ENCODE measurements at regions not wholly inside any gene's neighbourhood (a gene's known extent, or its start where the extent isn't known, plus 50 kb on each side); places are given as distances from the start of the nearest gene placed in this dataset.

DNA sequence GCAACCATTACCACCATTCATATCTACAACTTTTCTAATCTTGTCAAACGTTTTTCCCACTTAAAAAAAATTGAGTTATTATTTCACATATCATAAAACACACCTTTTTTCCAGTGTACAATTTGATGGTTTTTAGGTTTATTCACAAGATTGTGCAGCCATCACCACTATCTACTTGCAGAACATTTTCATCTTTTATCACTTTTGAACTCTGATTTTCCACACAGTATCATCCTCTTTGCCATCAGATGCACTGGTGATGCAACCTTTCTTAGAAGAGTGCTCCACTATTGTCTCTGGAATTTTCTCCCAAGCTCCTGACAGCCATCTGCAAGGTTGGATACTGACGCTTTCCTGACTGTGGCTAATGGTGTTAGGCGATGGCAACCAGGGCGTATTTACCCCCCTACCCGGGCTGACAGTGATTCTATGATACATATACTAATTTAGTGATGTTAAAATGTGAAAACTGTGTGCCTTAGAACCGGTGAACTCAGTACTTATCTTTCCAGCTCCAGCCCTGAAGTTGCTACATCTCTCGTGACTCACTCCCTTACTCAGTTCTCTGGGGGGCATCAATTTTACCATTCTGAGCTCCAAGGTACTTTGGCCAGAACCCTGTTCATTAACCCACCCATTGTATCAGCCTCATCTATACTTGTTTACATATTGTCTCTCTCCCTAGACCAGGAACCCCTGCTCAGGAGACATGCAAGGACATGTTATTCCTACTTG is 105.4 kb upstream of the SPRED2 start:
- no peak for DNase-seq (ENCODE audit: low read depth, low spot score)
- in situ Hi-C loops (cut with HindIII; ENCODE audit: low pct_unique_long_range_greater_than_20kb, low sequenced_read_pairs): no loop called here

DNA sequence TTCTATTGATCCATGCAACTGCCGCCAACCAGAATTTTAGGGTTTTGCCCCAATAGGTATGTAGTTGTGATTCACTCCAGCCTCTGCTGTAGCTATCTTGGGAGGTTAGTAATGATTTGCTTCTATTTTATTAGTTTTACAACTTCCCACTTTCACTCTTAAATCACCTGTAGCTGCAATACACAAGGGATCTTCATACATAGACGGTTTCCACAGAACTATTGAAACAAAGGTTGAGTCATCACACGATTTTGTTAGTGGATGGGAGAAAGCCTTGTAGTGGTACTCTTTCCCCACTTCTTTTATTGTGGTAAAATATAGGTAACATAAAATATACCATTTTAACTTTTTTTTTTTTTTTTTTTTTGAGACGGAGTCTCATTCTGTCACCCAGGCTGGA is 104.2 kb upstream of the SPRED2 start:
- in situ Hi-C loops (cut with HindIII; ENCODE audit: low pct_unique_long_range_greater_than_20kb, low sequenced_read_pairs): no loop called here
- DNase-seq (ENCODE audit: low read depth, low spot score): no peak

DNA sequence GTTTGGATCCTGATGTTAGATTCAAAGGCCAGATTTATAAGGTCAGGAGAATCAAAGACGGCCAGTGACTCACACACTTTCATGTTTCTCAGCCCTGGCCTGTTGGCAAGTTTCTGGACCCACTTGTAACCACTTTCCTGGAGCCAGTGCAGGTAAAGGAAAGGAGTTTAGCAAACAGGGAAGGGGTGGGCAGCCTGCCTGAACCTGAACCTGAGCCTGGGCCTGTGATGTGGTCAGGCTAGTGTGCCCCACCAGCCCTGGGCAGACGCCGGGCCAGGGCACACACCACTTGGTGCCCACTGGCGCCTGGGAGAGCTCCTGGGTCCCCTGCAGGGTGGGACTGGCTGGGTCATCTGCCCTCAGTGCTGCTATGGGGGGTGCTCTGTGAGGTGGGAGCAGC is 100.5 kb upstream of the SPRED2 start:
- in situ Hi-C loops (cut with HindIII; ENCODE audit: low pct_unique_long_range_greater_than_20kb, low sequenced_read_pairs): no loop called here
- DNase-seq (ENCODE audit: low read depth, low spot score): no peak

DNA sequence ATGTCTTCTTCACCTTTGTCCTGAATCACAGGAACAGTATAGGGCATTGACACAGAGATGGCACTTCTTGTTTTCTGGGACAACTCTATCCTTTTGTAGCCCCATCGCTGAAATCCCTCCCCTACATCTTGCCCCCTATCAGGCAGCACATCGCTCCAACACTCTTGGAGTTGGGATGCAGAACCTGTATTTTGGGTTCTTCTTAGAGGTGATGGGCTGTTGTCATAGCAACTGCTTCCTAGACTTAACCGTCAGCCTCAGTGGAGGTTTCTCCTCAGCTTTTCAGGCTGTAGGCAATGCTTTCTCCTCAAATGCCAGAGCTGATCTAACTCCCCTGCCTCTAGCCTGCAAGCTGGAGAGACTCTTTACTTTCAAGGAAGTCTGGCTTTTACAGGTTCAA is 99.9 kb upstream of the SPRED2 start:
- in situ Hi-C loops (cut with HindIII; ENCODE audit: low pct_unique_long_range_greater_than_20kb, low sequenced_read_pairs): no loop called here
- no peak for DNase-seq (ENCODE audit: low read depth, low spot score)

DNA sequence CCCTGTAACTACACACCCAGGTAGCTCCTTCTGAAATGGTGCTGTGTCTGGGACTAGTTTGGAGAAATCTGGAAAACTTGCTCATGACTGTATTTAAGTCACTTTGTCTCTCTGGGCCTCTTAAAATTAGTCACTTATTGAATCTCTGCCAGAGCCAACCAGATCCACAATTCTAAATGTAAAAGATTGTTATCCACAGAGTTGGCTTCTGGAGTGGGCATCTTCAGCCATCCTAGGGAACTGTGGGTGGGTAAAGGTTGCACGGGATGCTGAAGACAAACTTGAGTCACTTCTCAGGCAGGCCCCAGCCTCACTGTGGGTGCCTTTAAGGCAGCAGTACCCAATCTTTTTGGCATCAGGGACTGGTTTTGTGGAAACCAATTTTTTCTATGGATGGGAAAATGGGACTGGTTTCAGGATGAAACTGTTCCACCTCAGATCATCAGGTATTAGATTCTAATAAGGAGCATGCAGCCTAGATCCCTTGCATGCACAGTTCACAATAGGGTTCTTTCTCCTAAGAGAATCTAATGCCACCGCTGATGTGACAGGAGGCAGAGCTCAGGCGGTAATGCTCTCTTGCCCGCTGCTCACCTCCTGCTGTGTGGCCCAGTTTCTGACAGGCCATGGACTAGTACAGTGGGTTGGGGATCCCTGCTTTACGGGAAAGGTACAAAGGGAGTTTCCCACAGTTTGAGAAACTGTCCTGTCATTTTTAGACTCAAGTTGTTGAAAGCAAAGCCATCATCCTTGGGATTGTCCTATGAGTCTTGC is 98.3 kb upstream of the SPRED2 start:
- DNase-seq (ENCODE audit: low read depth, low spot score): no peak
- in situ Hi-C loops (cut with HindIII; ENCODE audit: low pct_unique_long_range_greater_than_20kb, low sequenced_read_pairs): no loop called here

DNA sequence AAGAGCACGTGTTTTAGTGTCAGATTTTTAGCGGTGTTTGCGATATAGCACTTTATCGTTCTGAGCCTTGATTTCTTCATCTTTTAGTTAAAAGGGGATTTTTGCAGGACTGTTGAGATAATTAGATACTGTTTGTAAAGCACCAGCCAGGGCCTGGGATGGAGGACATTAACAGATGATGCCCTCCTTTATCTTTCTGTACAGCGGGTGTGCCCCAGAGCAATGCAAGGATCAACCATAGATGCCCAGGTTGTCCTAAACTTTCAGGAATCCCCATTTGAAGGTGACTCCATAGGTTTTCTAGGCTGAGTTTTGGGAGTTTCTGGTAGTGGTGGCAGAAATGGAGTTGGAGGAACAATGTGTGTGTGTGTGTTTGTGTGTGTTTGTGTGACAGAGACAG is 97.0 kb upstream of the SPRED2 start:
- in situ Hi-C loops (cut with HindIII; ENCODE audit: low pct_unique_long_range_greater_than_20kb, low sequenced_read_pairs): no loop called here
- no peak for DNase-seq (ENCODE audit: low read depth, low spot score)

DNA sequence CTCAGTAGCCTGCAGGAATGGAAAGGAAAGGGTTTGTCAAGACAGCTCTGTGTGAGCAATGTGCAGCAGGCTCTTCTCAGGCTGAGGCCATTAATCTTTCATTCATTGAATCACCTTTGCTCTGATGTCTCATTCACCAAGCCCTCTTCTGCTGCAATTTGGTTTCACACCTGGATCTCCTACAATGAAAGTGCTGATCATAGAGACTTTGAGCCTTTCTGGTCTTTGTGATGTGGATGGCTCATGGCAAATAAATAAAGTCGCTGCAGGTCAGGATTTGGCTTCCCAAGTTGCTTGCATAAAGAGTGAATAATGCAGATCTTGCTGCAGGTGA is 95.8 kb upstream of the SPRED2 start:
- DNase-seq (ENCODE audit: low read depth, low spot score): no peak
- in situ Hi-C loops (cut with HindIII; ENCODE audit: low pct_unique_long_range_greater_than_20kb, low sequenced_read_pairs): no loop called here

DNA sequence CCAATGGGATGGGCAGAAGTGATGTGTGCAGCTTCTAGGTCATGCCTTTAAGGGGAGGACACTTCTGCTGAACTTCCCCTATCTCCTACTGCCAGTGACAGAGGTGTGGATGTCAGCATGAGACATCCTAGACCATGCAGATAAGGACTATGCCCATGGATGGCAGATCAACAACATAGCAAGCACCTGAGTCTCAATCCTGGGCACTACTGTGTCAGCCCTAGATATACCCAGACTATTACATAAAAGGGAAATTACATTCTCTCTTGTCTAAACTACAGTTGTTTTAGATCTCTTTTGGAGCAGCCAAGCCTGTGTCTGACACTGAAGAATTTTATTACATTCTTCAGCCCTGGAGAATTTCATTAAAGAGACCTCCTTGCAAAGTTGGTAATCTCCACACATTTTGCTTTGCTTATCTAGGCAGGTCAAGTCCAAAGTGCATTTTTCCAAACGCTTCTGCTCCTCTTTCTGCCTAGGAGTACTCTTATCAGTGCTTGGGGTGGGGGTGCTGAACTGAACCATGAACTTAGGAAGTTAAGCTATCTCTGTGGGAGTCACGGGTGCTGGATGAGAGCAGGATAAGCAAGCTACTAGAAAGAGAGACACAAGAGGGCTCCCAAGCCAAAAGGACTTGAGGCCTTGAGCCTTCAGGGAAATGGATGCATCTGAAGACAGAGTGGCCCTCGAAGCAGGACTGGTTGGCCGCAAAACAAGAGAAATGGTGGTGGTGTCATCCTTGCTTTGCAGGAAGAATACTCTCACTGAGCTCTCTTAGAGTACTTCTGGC is 95.2 kb upstream of the SPRED2 start:
- DNase-seq (ENCODE audit: low read depth, low spot score): no peak
- in situ Hi-C loops (cut with HindIII; ENCODE audit: low pct_unique_long_range_greater_than_20kb, low sequenced_read_pairs): no loop called here

DNA sequence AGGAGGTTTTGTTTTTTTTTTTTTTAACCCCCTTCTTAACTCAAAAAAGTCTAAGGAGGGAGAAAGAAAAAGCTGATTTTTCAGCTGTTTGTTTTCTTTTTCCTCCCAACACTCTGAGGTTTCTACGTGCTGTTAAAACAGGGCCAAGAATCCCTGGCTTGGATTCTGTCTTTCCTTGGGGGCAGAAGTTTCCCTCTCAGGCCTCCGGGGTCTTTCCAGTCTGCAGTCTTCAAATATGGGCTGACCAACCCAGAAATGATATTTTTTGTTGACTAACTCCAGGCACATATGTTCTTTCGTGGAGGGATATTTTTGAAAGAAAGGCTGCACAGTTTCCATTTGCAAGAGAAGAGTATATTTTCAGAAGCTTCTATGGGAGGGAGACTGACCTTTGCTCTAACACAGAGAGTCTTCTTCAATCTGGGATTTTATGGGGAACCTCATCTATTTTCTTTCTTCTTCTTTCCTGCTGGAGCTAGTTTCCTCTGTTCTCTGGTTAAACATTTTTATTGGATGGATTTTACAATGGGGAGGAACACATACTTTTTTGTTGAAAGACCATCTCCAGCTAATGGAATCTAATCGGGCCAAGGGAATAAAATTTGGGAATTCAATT is 93.3 kb upstream of the SPRED2 start:
- in situ Hi-C loops (cut with HindIII; ENCODE audit: low pct_unique_long_range_greater_than_20kb, low sequenced_read_pairs): no loop called here
- no peak for DNase-seq (ENCODE audit: low read depth, low spot score)

DNA sequence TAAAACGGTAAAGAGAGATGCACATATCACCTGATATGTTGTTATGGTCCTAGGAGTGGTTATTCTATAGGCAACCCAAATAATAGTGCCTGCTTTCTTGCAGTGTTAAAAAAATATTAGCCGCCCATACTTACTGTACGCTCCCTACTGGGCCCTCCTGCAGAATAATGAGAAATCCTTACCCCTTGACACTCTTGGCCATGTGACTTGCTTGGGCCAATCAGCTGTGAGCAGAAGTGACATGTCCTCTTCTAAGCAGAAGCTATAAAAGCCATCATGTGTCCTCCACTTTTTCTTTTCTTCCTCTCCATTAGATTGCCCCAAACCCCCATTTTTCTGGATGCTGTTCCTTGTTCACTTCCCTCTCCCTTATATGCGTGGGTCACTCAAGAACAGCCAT is 90.5 kb upstream of the SPRED2 start:
- DNase-seq (ENCODE audit: low read depth, low spot score): no peak
- in situ Hi-C loops (cut with HindIII; ENCODE audit: low pct_unique_long_range_greater_than_20kb, low sequenced_read_pairs): no loop called here

DNA sequence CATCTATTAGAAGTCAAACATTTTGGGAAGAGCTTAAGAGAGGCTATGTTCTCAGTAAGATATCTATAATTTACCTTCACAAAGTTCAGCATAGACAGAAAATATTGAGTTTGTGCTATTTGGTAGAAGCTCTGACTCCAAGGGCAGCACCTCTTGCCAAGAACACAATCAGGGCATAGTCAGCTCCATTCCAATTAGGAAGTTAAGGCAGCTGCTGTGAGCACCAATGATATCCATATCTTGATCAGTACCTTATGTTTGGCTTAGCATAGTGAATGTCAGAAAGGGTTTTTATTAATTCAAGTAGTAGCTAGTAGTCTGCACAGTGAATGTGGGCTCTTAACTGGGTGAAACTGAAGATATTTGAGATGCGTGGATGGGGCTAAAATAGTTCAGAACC is 86.4 kb upstream of the SPRED2 start:
- in situ Hi-C loops (cut with HindIII; ENCODE audit: low pct_unique_long_range_greater_than_20kb, low sequenced_read_pairs): no loop called here
- DNase-seq (ENCODE audit: low read depth, low spot score): no peak

DNA sequence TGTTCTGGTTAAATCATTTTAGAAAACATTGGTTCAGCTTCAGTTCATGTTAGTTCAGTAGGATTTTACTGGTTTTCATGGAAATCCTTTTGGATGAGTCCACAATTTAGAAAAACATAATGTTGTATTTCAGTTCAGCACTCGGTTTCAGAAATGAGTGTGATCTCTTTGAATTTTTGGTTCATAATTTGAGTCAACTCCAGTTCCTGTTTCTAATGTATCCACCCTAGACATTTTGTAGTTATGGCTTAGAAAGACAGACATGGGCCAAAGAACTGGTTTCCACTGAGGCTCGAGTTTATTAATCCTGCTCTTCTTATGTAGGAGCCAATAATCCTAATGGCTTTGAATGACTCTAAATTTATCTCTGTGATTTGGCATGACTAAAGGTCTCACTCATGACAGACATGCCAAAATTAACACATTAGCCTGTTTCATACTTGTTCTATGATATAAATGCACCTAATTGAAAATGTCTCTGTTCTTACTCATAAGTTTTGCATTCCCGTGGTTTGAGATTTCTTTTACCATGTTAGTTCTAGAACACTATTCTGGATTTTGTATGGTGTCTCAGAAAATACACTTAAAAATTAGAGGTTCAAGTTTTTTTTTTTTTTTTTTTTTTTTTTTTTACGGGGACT is 82.3 kb upstream of the SPRED2 start:
- DNase-seq (ENCODE audit: low read depth, low spot score): no peak
- in situ Hi-C loops (cut with HindIII; ENCODE audit: low pct_unique_long_range_greater_than_20kb, low sequenced_read_pairs): no loop called here

DNA sequence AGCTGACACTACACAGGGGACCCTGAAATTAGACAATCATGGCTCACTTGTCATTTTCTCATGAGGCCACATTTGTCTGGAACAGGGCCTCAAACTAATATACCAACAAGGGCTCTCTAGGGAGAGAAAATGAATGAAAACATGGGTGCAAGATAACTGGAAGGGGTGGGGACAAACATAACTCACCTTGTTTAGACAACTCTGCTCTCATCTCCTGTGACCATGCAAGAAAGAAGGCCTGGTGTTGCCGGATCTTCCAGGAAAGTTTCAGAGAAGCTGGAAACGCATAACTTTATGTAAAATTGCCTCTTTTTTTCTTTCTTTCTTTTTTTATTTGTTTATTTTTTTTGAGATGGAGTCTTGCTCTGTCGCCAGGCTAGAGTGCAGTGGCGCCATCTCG is 80.4 kb upstream of the SPRED2 start:
- in situ Hi-C loops (cut with HindIII; ENCODE audit: low pct_unique_long_range_greater_than_20kb, low sequenced_read_pairs): no loop called here
- no peak for DNase-seq (ENCODE audit: low read depth, low spot score)

DNA sequence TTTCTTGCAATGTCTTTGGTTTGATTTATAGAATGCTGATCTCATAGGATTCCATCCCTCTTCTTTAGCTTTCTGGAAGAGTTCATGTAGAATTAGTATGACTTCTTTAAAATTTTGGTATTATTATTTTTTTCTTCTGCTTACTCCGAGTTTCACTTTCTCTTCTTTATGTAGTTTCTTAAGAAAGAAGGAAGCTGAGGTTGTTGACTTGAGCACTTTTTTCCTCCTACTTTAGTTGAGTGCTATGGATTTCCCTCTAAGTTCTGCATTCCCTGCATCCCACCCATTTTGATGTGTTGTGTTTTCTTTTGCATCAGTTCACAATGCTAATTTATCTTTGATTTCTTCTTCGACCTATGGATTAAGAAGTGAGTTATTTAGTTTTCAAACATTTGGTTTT is 78.9 kb upstream of the SPRED2 start:
- no peak for DNase-seq (ENCODE audit: low read depth, low spot score)
- in situ Hi-C loops (cut with HindIII; ENCODE audit: low pct_unique_long_range_greater_than_20kb, low sequenced_read_pairs): no loop called here

DNA sequence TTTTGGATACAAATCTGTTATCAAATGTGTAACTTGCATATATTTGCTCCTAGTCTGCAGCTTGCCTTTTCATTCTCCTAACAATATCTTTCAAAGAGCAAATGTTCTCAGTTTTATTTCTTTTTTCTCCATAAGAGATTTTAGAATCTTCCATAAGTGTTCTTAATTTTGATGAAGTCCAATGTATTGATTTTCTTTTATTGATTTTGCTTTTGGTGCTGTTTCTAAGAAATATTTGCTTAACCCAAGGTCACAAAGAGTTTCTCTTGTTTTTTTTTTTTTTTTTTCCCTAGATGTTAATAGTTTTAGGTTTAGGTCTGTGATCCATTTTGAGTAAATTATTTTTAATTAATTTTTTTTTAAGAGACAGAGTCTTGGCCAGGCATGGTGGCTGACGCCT is 75.8 kb upstream of the SPRED2 start:
- in situ Hi-C loops (cut with HindIII; ENCODE audit: low pct_unique_long_range_greater_than_20kb, low sequenced_read_pairs): no loop called here
- no peak for DNase-seq (ENCODE audit: low read depth, low spot score)

DNA sequence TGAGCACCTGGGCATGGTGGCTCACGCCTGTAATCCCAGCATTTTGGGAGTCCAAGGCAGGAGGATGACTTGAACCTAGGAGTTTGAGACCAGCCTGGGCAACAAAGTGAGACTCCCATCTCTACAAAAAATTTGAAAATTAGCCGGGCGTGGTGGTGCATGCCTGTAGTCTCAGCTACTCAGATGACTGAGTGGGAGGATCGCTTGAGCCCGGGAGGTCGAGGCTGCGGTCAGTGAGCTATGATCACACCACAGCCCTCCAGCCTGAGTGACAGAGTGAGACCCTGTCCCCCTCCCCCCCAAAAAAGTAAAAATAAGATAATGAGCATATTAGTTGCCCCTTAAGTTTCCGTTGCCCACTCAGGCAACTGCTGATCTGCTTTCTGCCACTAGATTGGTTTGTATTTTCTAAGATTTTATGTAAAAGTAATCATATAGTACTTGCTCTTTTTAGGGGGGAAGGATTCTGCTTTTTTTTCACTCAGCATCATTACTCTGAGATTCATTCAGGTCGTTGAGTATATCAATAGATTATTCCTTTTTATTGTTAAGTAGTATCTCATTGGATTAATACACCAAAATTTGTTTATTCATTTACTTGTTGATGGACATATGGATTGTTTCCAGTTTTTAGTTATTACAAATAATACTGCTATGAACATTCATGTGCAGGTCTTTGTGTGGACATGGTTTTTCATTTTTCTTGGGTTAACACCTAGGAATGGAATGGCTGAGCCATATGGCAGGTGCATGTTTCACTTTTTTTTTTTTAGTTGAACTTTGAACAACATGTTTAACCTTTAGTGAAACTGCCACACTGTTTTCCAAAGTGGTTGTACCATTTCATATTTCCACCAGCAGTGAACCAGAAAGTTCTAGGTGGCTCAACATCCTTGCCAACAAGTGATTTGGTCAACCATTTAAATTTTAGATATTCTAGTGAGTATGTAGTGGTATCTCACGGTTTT is 75.0 kb upstream of the SPRED2 start:
- no peak for DNase-seq (ENCODE audit: low read depth, low spot score)
- in situ Hi-C loops (cut with HindIII; ENCODE audit: low pct_unique_long_range_greater_than_20kb, low sequenced_read_pairs): no loop called here
